Lung (tissue), 11 donors: ENCODE measurements at regions not wholly inside any gene's neighbourhood (a gene's known extent, or its start where the extent isn't known, plus 50 kb on each side); places are given as distances from the start of the nearest gene placed in this dataset.

Source experiments
- ATAC-seq: fragments of 200-7000 bp; cut with Tn5 transposase; one replicate; pipeline ENCODE4 v1.9.1; 2020; ENCODE audit warnings: moderate number of reproducible peaks; ENCODE audit not compliant: insufficient read depth, low FRiP score
- DNase-seq, 3 donors: peaks; one replicate each; pipeline ENCODE4 v3.0.0-alpha.2; 2013 to 2017
- H3K27ac ChIP-seq, 2 donors: one replicate each; pipeline ENCODE4 v1.5.1; 2013; ENCODE audit warnings: mild to moderate bottlenecking in 2 of 2, moderate library complexity in 2 of 2, control low read depth in 1 of 2, inconsistent platforms in 1 of 2, low read depth in 1 of 2, low read length in 1 of 2
- H3K27me3 ChIP-seq, 3 donors: one replicate each; pipeline ENCODE4 v1.5.1; 2013; ENCODE audit warnings: low read length in 2 of 3; ENCODE audit not compliant: control insufficient read depth in 3 of 3, insufficient read depth in 3 of 3
- H3K36me3 ChIP-seq, 4 donors: one replicate each; pipeline ENCODE4 v1.5.1; 2013; ENCODE audit warnings: low read length in 4 of 4, mild to moderate bottlenecking in 1 of 4, moderate library complexity in 1 of 4; ENCODE audit not compliant: control insufficient read depth in 4 of 4, insufficient read depth in 4 of 4
- H3K4me1 ChIP-seq, 5 donors: one replicate each; pipeline ENCODE4 v1.5.1; 2013; ENCODE audit warnings: low read length in 5 of 5, mild to moderate bottlenecking in 2 of 5, moderate library complexity in 1 of 5; ENCODE audit not compliant: control insufficient read depth in 5 of 5, insufficient read depth in 5 of 5
- H3K4me3 ChIP-seq: one replicate; pipeline ENCODE4 v1.5.1; 2013; ENCODE audit warnings: mild to moderate bottlenecking, control low read depth, moderate library complexity
- H3K9ac ChIP-seq, 2 donors: one replicate each; pipeline ENCODE4 v1.5.1; 2013; ENCODE audit warnings: low read length in 2 of 2, control low read depth in 1 of 2; ENCODE audit not compliant: insufficient read depth in 1 of 2
- H3K9me3 ChIP-seq, 4 donors: one replicate each; pipeline ENCODE4 v1.5.1; 2013; ENCODE audit warnings: low read length in 3 of 4, mild to moderate bottlenecking in 1 of 4, moderate library complexity in 1 of 4; ENCODE audit not compliant: control insufficient read depth in 4 of 4, insufficient read depth in 3 of 4
- CTCF ChIP-seq: IDR thresholded peaks from 2 replicates; pipeline ENCODE4 v1.5.1; 2012; ENCODE audit warnings: mild to moderate bottlenecking; ENCODE audit errors: control extremely low read depth, extremely low read depth
- WGBS, 2 donors: extraction: QIAGEN DNeasy Blood & Tissue Kit; methylation state at CpG; one replicate each; pipeline ENCODE4 v1.1.7; 2013; 5-methylcytosine and 5-hydroxymethylcytosine counted together
- donor health status: control.
- donor health status: control.
- donor health status: Bipolar disorder and iron deficiency.
- donor health status: healthy.
- donor health status: DM: yes; HTN: yes; CAD: no.

DNA sequence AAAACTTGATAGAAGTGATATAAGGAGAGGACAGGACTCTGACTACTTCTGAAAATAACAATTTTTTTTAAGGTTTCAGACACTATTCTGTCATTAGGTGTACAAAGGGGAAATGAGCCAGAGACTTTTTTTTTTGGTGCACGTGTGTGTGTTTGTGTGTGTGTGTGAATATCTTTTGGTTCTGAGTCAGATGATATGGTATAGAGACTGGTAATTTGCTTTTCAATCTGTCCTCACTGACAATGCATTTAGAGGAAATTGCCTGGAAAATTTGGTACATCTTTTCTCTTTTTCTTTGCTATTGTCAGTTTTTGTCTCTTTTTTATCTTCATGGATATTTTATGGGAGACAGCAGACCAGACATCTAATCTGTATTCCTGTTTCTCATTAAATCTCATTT is 59.3 kb downstream of the DDIT4L start:
- no peak for ATAC-seq
- Histone ChIP-seq H3K4me1 (no peaks in the 10 kb centered on the region), H3K27ac (no peak overlapping the region), H3K9me3 (no peaks in the 10 kb centered on the region), H3K9ac (no peak overlapping the region), H3K4me3 (no peak overlapping the region), H3K36me3 (no peaks in the 10 kb centered on the region), H3K27me3 (no peaks in the 10 kb centered on the region)
- no peak for DNase-seq
- no peak for TF ChIP-seq CTCF
- 66 to 76% methylated on average over 1 of the region's 1 CpG for WGBS, 2 donors

GRCh38 chr4:100130491-100130890 is 59.8 kb downstream of the DDIT4L start:
- Histone ChIP-seq H3K36me3 (no peaks in the 10 kb centered on the region), H3K27ac (no peak overlapping the region), H3K9me3 (no peaks in the 10 kb centered on the region), H3K9ac (no peak overlapping the region), H3K4me3 (no peak overlapping the region), H3K4me1 (no peaks in the 10 kb centered on the region), H3K27me3 (no peaks in the 10 kb centered on the region)
- no peak for TF ChIP-seq CTCF
- no peak for DNase-seq
- WGBS, 2 donors, result 70 to 85% methylated on average over 4 of the region's 4 CpGs
- no peak for ATAC-seq

DNA sequence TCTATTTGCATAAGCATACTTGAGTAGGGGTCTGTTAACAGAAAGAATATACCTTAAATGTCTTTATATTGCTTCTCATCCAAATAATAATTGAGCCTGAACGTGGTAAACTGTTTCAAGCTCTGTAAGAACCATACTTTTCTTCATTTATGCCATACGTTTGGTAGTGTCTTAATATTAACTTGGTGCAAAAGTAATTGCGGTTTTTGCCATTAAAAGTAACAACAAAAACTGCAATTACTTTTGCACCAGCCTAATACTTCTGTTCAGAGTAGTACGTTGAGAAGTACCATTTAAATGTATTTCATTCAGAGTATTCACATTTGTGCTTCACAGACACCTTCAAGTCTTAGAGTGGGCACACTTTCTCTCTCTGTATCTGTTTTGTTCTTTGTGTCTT is 60.5 kb downstream of the DDIT4L start:
- whole genome bisulfite sequencing, 2 donors, result 73 to 74% methylated on average over 4 of the region's 4 CpGs
- H3K4me1 ChIP-seq, result no peaks in the 10 kb centered on the region
- no peak for TF ChIP-seq CTCF
- no peaks in the 10 kb centered on the region for H3K36me3 ChIP-seq
- DNase-seq, result no peak
- no peak for ATAC-seq
- no peaks in the 10 kb centered on the region for H3K27me3 ChIP-seq
- no peak overlapping the region for H3K27ac ChIP-seq
- no peak overlapping the region for H3K9ac ChIP-seq
- H3K9me3 ChIP-seq, result no peaks in the 10 kb centered on the region
- H3K4me3 ChIP-seq, result no peak overlapping the region

DNA sequence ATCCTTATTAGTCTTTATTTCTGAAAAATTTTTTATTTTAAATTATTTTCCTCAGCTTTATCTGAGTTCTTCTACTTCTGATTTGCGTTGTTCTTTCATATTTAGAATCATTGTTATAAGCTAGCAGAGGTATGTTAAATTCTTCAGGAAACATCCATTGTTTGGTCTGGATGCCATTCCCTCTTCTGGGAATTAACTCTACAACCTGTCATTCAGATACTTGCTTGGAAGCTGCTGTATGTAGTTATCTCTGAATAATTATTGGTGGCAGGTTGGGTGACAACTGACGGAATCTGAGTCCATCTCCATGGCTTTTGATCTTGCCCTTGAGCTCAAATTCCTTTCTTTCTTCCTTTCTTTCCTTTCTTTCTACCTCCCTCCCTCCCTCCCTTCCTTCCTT is 61.9 kb downstream of the DDIT4L start:
- Histone ChIP-seq H3K27ac (no peak overlapping the region), H3K9me3 (no peaks in the 10 kb centered on the region), H3K4me1 (no peaks in the 10 kb centered on the region), H3K9ac (no peak overlapping the region), H3K4me3 (no peak overlapping the region), H3K36me3 (no peaks in the 10 kb centered on the region), H3K27me3 (no peaks in the 10 kb centered on the region)
- TF ChIP-seq CTCF, result no peak
- no peak for DNase-seq
- 80 to 89% methylated on average over 2 of the region's 2 CpGs for WGBS, 2 donors
- ATAC-seq, result no peak
